Nephron (organoid): ENCODE measurements at regions not wholly inside any gene's neighbourhood (a gene's known extent, or its start where the extent isn't known, plus 50 kb on each side); places are given as distances from the start of the nearest gene placed in this dataset.

ENCODE experiments used
- H3K27ac Mint-ChIP-seq, 3 experiments: 2 replicates each; pipeline ENCODE4 v1.8.0; 2020; ENCODE audit warnings: mixed read lengths in 3 of 3, mild to moderate bottlenecking in 2 of 3, moderate library complexity in 1 of 3
- H3K27me3 Mint-ChIP-seq: 2 replicates; pipeline ENCODE4 v1.8.0; 2021; ENCODE audit warnings: low read depth, mild to moderate bottlenecking, moderate library complexity, mixed read lengths
- H3K36me3 Mint-ChIP-seq: 2 replicates; pipeline ENCODE4 v1.8.0; 2020; ENCODE audit warnings: low read depth, mixed read lengths
- H3K4me1 Mint-ChIP-seq: 2 replicates; pipeline ENCODE4 v1.8.0; 2020; ENCODE audit warnings: mixed read lengths
- H3K4me3 Mint-ChIP-seq, 3 experiments: 2 replicates each; pipeline ENCODE4 v1.8.0; 2020; ENCODE audit warnings: mild to moderate bottlenecking in 3 of 3, mixed read lengths in 3 of 3, moderate library complexity in 2 of 3
- H3K9me3 Mint-ChIP-seq: 2 replicates; pipeline ENCODE4 v1.8.0; 2020; ENCODE audit warnings: mixed read lengths
- CTCF ChIP-seq, 3 experiments: fragments of 200-600 bp; sonication (generic); IDR thresholded peaks; one replicate each; pipeline ENCODE4 v1.5.0; 2021; ENCODE audit warnings: antibody characterized with exemption in 3 of 3; ENCODE audit not compliant: unreplicated experiment in 3 of 3

DNA sequence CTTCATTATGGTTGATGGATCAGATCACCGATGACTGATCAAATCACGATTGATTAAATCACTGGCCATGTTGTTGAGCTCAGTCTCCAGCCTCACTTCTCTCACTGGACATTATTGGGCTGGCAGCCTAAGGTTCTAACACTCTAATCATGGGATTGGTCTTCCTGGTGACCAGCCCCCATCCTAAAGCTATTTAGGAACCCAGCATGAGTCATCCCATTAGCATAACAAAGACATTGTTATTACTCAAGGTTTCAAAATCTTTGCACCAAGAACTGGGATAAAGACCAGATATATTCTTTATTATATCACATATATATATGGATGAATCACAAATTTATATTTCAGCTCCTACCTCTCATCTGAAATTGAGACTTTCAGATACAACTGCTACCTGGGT lies 272.1 kb upstream of the IL12B start:
- Mint-ChIP-seq H3K36me3 (no peaks in the 10 kb centered on the region), H3K9me3 (peaks cover 13% of the 10 kb centered on the region), H3K27me3 (no peaks in the 10 kb centered on the region), H3K4me3 (no peak overlapping the region), H3K4me1 (no peaks in the 10 kb centered on the region), H3K27ac (no peak overlapping the region)
- TF ChIP-seq CTCF (IDR thresholded peaks at IDR 0.05; ENCODE audit: unreplicated experiment in 3 of 3), result no peak

DNA sequence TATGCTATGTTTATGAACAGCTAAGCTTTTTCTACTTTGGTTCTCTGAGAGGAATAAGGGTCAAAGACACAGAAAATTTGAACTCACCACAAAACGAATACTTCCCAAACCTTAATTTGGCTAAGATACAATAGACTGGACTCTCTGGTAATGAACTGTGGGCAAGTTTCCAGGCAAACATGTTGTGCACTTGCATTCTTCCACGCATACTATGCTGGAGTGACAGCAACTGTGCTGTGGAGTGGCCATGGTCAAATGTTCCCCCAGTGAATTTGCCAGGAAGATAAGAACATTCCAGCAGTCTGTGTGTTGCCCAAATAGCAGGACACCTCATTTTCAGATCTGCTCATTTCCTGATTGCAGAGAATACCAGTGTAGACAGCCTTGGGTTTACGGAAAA lies 275.3 kb upstream of the IL12B start:
- Mint-ChIP-seq H3K27me3 (no peaks in the 10 kb centered on the region), H3K4me1 (no peaks in the 10 kb centered on the region), H3K27ac (no peak overlapping the region), H3K4me3 (no peak overlapping the region), H3K9me3 (peaks cover 8% of the 10 kb centered on the region), H3K36me3 (no peaks in the 10 kb centered on the region)
- no peak for TF ChIP-seq CTCF (IDR thresholded peaks at IDR 0.05; ENCODE audit: unreplicated experiment in 3 of 3)

DNA sequence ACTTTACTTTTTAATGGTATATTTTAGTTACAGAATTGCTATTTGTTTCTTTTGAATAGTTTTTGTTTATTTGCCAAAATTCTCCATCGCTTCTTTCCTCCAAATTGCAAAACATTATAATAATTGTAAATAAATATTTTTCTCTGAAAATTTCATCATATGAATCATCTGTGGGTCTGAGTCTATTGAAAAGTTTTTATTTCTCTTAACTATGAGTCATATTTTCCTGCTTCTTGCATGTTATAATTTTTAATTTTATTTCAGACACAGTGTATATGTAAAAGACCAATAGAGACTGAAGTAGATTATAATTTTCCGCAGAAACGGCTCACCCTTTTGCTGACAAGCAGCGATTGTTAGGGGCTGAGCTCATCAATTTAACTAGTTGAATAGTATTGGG lies 279.1 kb upstream of the IL12B start:
- Mint-ChIP-seq H3K9me3 (no peaks in the 10 kb centered on the region), H3K4me3 (no peak overlapping the region), H3K4me1 (no peaks in the 10 kb centered on the region), H3K27me3 (no peaks in the 10 kb centered on the region), H3K36me3 (no peaks in the 10 kb centered on the region), H3K27ac (no peak overlapping the region)
- TF ChIP-seq CTCF (IDR thresholded peaks at IDR 0.05; ENCODE audit: unreplicated experiment in 3 of 3), result no peak

GRCh38 chr5:159610966-159611579 lies 280.8 kb upstream of the IL12B start:
- Mint-ChIP-seq H3K4me1 (no peaks in the 10 kb centered on the region), H3K9me3 (no peaks in the 10 kb centered on the region), H3K27me3 (no peaks in the 10 kb centered on the region), H3K4me3 (no peak overlapping the region), H3K27ac (no peak overlapping the region), H3K36me3 (no peaks in the 10 kb centered on the region)
- TF ChIP-seq CTCF (IDR thresholded peaks at IDR 0.05; ENCODE audit: unreplicated experiment in 3 of 3), result no peak

DNA sequence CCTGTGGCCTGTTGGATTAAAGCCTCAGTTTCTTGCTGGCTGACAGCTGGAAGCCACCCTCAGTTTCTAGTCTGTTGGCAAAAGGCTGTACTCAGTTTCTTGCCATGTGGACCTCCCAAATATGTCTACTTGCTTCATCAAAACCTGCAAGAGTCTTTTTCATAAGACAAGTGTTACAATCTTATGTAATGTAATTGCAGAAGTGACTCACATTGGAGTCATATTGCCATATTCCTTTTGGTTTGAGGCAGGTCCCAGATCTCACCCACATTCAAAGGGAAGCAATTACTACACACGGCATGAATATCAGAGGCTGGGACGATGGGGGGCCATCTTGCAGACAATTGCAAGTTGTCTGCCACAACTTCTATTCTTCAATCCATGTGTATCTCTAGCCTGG lies 286.7 kb upstream of the IL12B start:
- Mint-ChIP-seq H3K27me3 (no peaks in the 10 kb centered on the region), H3K4me3 (no peak overlapping the region), H3K27ac (no peak overlapping the region), H3K36me3 (no peaks in the 10 kb centered on the region), H3K9me3 (peaks cover 7% of the 10 kb centered on the region), H3K4me1 (peaks cover 17% of the 10 kb centered on the region)
- TF ChIP-seq CTCF (IDR thresholded peaks at IDR 0.05; ENCODE audit: unreplicated experiment in 3 of 3), result no peak

DNA sequence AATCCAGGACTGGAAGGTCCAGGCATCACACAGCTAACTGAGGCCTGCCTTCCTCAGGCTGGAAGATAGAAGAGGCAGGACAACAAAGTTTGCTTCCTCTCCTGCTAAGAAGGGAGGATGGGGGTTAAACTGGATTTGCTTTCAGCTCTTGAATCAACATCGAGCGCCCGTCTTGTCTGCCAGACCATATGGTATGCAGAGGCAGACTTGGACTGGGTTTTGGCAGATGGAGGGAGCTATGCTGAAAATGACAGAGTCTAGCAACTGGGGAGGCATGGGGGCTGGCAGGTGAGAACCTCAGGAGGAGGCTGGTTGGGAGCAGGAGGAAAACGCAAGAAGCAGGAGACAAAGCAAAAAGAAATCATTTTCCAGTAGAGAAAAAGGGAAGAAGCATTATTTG lies 289.5 kb upstream of the IL12B start:
- Mint-ChIP-seq H3K9me3 (peaks cover 18% of the 10 kb centered on the region), H3K36me3 (no peaks in the 10 kb centered on the region), H3K4me1 (peaks cover 17% of the 10 kb centered on the region), H3K4me3 (no peak overlapping the region), H3K27me3 (no peaks in the 10 kb centered on the region), H3K27ac (peak overlapping the region in 2 of 3 experiments; percentile 13 to 31)
- TF ChIP-seq CTCF (IDR thresholded peaks at IDR 0.05; ENCODE audit: unreplicated experiment in 3 of 3), result no peak
